Activated CD4-positive, alpha-beta T cell treated with anti-CD3 and anti-CD28 coated beads, Interleukin-2, Interleukin-6, amounts not matched to agents 100 ng/mL and 50 ng/mL, durations not matched to agents 16 hours and 8 hours (primary cell): ENCODE measurements at regions not wholly inside any gene's neighbourhood (a gene's known extent, or its start where the extent isn't known, plus 50 kb on each side); places are given as distances from the start of the nearest gene placed in this dataset.

Experiments
- DNase-seq: peaks from one replicate; pipeline ENCODE4 v3.0.0-alpha.2; 2020

- DNase-seq: no peak
Observed at GRCh38 chr7:26011039-26011696, 140.8 kb upstream of the NFE2L3 start.

DNA sequence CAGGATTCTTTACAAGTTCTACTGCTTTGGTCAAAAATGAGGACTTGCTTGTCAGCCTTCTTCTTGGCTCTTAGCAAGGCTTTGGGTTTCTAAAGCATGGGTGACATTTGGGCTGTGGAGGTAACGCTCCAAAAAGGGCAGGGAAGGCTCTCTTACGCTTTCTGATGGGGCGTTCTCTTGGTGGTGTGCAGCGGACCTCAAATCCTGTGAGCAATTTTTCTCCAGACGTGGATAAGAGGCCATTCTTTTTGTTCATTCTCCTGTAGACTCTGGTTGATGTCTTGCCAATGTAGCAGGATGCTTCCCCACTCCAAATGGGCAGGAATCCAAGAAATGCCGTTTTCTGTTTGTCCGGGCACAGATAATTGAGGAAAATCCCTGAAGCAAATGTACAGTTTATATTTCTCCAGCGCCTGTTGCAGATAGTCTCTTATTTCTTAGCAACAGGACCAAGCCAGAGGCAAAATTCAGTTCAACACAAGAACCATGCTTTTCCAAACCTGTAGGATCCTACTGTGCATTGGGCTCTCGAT lies 138.4 kb upstream of the NFE2L3 start:
- no peak for DNase-seq

GRCh38 chr7:26022982-26023381 lies 129.0 kb upstream of the NFE2L3 start:
- no peak for DNase-seq

DNA sequence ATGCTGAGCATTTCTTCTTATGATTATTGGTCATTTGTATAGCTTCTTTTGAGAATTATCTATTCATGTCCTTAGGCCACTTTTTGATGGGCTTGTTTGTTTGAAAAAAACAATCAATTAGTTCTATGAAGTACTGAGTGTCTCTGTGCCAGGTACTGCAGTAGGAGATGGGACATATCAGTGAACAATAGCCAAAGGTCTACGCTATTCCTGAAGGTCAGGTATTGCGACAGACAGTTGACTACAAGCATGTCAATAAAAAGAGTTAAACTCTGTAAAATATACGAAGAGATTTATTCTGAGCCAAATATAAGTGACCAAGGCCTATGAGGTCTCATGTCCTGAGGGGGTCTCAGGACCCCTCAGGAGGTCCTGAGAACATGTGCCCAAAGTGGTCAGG lies 122.1 kb upstream of the NFE2L3 start:
- no peak for DNase-seq

DNA sequence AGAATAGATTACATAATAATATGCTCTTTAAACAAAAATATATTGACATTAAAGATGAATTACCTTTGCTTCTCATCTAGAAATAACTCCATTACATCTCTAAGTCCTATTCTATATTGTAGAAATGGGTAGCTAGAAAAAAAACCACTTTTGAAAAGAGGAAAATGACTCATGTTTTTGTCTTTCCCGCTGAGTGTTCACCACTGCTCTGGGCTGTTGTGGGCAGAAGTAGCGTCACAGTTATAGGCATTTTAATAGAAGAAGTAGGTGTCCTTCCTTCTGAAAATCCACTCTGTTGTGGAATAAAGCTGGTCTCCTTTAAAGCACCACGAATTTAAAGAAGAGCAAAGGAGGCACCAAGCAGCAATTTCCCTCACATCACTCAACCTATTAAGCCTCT lies 117.6 kb upstream of the NFE2L3 start:
- peak; percentile 24 for DNase-seq

GRCh38 chr7:26035552-26035951 lies 116.4 kb upstream of the NFE2L3 start:
- DNase-seq: no peak

DNA sequence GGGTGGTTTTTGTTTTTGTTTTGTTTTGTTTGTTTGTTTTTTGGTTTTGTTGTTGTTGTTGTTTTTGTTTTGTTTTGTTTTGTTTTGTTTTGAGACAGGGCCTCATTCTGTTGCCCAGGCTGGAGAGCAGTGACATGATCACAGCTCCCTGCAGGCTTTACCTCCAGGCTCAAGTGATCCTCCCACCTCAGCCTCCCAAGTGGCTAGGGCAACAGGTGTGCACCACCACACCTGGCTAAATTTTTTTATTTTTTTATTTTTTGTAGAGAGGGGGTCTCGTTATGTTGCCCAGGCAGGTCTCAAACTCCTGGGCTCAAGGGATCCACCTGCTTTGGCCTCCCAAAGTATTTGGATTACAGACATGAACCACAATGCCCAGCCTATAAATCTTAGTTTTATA lies 115.9 kb upstream of the NFE2L3 start:
- no peak for DNase-seq

DNA sequence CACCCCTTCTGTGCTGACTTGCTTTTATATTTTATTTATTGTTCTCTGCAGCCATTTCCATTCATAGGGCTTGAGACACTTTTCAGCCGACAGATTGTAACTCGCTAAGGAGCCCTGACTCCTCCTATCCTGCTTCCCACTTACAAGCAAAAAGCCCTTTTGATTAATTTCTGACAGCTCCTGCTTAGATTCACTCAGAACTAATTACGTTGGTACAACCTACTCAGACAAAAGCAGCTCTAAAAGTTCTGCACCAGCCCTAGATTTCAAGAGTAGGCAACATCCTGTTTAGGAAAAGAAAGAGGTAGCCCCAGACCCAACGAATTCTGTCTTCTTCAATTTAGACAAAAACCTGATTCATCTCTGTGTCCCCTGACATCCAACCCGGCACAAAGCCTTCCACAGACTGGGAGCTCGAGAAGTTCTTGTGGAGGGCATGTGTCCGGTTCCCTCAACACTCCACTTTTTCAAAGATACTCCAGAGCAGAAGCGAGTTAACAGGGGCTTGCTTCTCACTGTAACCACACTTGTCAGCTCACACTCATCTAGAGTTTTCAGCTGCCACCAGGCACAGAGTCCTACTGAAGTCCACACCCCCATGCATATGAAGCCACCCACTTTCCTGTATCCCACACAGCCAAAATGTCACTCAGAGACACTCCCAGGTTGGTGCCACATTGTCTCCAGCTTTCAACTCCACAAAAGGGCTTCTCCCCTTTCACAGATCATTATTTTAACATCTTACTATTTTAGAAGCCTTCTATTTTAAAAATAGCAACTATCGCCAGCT lies 113.6 kb upstream of the NFE2L3 start:
- no peak for DNase-seq

DNA sequence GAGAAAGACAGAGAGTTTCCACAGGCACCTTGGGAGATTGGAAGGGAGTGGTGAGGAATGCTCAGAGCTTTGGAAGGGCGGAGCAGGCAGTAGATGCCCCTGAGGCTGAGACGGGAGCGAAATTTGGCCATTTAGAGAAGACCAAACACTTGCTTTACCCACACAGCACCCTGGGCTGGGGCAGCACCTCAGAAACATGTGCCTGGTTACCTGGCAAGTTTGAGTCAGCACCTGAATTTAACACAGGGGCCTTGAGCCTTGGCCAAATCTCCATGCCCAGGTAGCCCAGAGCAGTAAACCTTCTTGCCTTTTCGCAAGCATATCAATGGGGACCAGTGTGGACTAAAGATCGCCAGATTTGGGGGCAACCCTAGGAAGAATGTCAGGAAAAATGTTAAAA lies 111.9 kb upstream of the NFE2L3 start:
- DNase-seq: no peak

GRCh38 chr7:26042237-26042636 lies 109.8 kb upstream of the NFE2L3 start:
- DNase-seq: no peak

DNA sequence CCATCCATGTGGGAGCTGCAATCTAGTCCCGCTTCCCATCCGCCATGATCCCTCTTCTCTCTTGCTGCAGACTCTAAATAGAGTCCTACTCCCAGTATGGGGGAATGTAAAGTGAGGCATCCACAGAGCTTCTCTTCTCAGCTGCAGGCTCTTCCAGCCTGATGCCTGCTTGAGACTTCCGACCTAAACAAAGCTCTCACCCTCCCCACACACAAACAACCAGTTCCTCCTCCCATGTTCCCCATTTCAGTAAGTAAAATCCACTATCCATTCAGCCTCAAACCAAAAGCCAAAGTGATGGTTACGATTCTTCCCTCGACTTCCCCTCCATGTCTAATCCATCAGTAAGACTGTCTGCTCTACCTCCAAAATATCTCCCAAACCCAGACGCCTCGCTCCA lies 108.2 kb upstream of the NFE2L3 start:
- DNase-seq: no peak

GRCh38 chr7:26044320-26044719 lies 107.7 kb upstream of the NFE2L3 start:
- DNase-seq: no peak

GRCh38 chr7:26046150-26046549 lies 105.8 kb upstream of the NFE2L3 start:
- no peak for DNase-seq

DNA sequence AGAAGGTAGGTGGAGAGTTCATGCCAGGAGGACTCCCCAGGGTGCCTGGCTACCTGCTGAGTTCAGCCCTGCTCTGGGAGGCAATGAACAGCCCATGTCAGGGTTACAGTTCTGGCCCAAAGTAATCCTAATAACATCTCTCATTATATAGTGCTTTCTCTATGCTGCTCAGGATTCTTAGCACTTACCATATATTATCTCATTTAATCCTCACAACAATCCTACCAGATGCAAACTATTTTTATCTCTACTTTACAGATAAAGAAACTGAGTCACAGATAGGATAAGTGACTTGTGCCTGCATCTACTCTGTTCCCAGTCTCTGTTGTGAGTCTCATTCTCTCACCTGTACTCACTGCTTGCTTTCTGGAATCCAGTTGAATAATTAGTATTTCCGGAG lies 105.1 kb upstream of the NFE2L3 start:
- DNase-seq: no peak

- DNase-seq: no peak
Observed at GRCh38 chr7:26048663-26049062, 103.3 kb upstream of the NFE2L3 start.

DNA sequence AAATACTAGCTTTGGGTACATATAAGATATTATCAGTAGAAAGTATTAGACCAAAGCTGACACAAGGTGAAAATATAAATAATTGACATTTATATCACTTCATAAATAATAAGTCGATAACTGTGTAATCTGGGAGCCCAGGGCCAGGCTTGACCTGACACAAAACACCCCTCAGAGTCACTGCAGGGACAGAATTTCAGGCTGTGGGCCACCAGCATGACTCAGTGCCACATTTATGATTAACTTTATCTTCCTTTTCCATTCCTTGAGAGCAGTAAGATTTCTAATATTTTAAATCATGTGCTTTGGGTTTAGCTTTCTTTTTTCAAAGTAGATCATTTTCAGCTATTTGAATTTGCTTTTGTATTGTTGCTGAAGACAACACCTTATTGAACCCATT lies 102.9 kb upstream of the NFE2L3 start:
- no peak for DNase-seq

GRCh38 chr7:26051021-26051420 lies 101.0 kb upstream of the NFE2L3 start:
- DNase-seq: no peak

GRCh38 chr7:26052706-26053105 lies 99.3 kb upstream of the NFE2L3 start:
- no peak for DNase-seq

DNA sequence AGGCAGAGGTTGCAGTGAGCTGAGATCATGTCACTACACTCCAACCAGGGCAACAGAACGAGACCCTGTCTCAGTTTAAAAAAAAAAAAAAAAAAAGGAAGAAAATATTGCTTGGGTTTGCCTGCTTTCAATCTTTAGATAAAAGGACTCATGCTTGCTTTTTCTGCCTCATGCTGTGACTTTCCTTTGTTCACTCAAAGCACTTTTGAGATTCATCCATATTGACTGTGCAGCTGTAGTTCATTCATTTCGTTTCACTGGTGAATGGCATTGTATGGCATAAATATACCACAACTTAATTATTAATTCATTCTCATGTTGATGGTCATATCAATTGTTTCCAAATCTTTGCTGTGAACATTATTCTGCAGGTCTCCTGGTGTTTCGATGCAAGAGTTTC lies 97.6 kb upstream of the NFE2L3 start:
- no peak for DNase-seq

GRCh38 chr7:26055241-26055640 lies 96.8 kb upstream of the NFE2L3 start:
- no peak for DNase-seq

DNA sequence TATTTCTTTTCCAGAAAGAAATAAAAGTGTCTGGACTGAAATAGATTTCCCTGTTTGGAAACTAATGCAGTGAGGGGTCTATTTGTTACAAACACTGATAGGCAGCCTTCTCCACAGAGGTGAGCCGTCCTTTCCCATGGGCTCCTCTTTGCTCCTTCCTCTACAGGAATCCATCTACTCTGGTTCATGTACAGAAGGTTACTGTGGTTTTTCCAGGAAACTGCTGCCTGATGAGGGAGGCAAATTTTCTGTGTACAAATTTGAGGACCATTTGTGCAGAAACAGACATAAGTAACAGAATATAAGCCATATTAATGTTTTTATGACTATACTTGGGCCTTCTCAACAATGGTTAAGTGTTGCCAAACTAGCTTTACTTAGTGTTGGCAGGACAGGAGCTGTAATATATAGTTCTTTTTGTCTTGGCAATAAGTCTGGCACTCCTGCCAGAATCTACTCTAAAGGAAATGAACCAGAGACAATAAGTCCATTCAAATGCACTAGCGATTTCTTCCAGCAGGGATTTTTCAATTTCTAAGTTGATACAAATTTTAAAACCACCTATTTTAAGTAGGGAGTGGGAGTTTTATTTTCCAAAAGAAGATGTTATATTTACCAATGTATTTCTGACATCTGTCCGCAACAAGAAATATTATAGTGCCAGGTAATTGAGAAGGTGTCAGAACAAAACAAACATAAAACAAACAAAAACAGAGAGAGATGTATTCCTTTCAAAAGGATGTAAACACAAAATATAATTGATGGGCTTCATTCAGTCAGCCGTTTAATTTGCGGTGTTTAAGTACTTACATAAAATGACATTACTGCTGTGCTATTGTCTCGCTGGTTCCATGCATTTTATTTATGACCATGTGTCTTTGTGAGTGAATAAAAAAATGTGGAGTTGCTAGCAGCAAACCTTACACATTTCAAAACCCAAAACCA lies 91.0 kb upstream of the NFE2L3 start:
- no peak for DNase-seq

- DNase-seq: peak; percentile 82
Observed at GRCh38 chr7:26061678-26062603, 90.1 kb upstream of the NFE2L3 start.
